ENCODE measurements at regions not wholly inside any gene's neighbourhood (a gene's known extent, or its start where the extent isn't known, plus 50 kb on each side); places are given as distances from the start of the nearest gene placed in this dataset.

GRCh38 chr7:24521917-24522623 lies 51.2 kb upstream of the PALS2 start:
- intact Hi-C loops (cut with DNase I; ENCODE audit: low total_unique reads): no loop called here
- TF ChIP-seq CTCF (IDR thresholded peaks at IDR 0.05): no peak
- no peaks in the 10 kb centered on the region for H3K9me3 ChIP-seq
- no peak overlapping the region for H3K4me3 ChIP-seq
- no peak overlapping the region for H3K27ac ChIP-seq
- no peak for DNase-seq
- no peaks in the 10 kb centered on the region for H3K4me1 ChIP-seq
- H3K36me3 ChIP-seq: no peaks in the 10 kb centered on the region
- H3K27me3 ChIP-seq: no peaks in the 10 kb centered on the region
